Gastrocnemius medialis (tissue), 4 donors: ENCODE measurements at regions not wholly inside any gene's neighbourhood (a gene's known extent, or its start where the extent isn't known, plus 50 kb on each side); places are given as distances from the start of the nearest gene placed in this dataset.

Source experiments
- POLR2A ChIP-seq, 2 donors: fragments of 450-650 bp; IDR thresholded peaks; one replicate each; pipeline ENCODE4 v1.6.1; 2017; ENCODE audit warnings: antibody characterized with exemption in 2 of 2, mild to moderate bottlenecking in 2 of 2, moderate library complexity in 2 of 2
- TF ChIP-seq, protein P1 (sequence below), 5 experiments: fragments of 450-650 bp in 3 of 5; fragments of 200-600 bp in 2 of 5; sonication (generic) in 2 of 5; IDR thresholded peaks in 4 of 5; conservative IDR thresholded peaks in 1 of 5; 1 replicate in 4 of 5; 2 replicates in 1 of 5; pipeline ENCODE4 v1.5.1; 2016 to 2019; ENCODE audit warnings: antibody characterized with exemption in 5 of 5, mild to moderate bottlenecking in 3 of 5, moderate library complexity in 3 of 5

DNA sequence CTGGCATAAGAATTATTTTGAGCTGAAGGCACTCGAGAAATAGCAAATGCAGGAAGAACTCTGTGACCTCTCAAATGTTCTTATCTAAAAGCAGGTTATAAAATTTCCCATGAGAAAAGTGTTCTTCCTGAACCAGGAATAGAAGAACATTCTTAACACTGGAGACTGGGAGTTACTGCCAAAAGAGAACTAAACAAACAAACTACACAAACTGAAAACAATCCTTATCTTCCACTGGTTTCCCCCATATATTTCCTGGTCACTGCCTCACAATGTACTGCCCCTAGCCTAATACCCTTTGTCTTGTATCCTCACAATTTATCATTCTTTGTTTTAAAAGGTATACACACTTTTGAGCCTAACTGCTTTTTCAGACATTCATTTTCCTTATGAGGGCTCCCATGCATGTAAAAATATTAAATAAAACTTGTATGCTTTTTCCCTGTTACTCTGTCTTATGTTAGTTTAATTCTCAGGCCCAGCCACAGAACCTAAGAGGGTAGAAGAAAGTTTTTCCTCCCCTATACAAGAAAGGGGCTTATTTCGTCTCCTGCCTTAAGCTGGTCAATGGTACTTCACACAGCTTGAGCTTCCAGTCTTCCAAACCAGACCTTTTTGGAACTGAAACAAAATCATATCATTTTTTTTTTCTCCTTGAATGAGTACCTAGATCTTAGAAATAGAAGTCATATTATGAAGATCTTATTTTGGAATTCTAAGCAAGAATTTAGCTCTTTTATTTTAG lies 110.6 kb downstream of the MSTN start:
- TF ChIP-seq, protein P1, sequence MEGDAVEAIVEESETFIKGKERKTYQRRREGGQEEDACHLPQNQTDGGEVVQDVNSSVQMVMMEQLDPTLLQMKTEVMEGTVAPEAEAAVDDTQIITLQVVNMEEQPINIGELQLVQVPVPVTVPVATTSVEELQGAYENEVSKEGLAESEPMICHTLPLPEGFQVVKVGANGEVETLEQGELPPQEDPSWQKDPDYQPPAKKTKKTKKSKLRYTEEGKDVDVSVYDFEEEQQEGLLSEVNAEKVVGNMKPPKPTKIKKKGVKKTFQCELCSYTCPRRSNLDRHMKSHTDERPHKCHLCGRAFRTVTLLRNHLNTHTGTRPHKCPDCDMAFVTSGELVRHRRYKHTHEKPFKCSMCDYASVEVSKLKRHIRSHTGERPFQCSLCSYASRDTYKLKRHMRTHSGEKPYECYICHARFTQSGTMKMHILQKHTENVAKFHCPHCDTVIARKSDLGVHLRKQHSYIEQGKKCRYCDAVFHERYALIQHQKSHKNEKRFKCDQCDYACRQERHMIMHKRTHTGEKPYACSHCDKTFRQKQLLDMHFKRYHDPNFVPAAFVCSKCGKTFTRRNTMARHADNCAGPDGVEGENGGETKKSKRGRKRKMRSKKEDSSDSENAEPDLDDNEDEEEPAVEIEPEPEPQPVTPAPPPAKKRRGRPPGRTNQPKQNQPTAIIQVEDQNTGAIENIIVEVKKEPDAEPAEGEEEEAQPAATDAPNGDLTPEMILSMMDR (IDR thresholded peaks at IDR 0.05 in 4 of 5, conservative IDR thresholded peaks at IDR 0.05 in 1 of 5): no peak
- TF ChIP-seq POLR2A (IDR thresholded peaks at IDR 0.05): no peak
